ENCODE measurements at regions not wholly inside any gene's neighbourhood (a gene's known extent, or its start where the extent isn't known, plus 50 kb on each side); places are given as distances from the start of the nearest gene placed in this dataset.

GRCh38 chr1:10900691-10901090 is 104.2 kb upstream of the CASZ1 start:
- Histone ChIP-seq H3K27me3 (peaks cover 0 to 5% of the 10 kb centered on the region in 2 donors), H3K9me3 (no peaks in the 10 kb centered on the region), H3K36me3 (replicated peaks in 1 of 2; ENCODE audit: insufficient read depth in 1 of 2, low read depth in 2 of 2) (no peaks in the 10 kb centered on the region), H3K4me3 (no peak overlapping the region), H3K4me1 (no peaks in the 10 kb centered on the region), H3K27ac (no peak overlapping the region)
- DNase-seq (no peak), ATAC-seq (no peak)
- no peak for TF ChIP-seq POLR2A (IDR thresholded peaks at IDR 0.05)
- TF ChIP-seq CTCF (IDR thresholded peaks at IDR 0.05): no peak
- intact Hi-C loops (cut with DNase I): no loop called here
- 38 to 67% methylated on average over 3 to 6 of the region's 6 CpGs for WGBS, 2 donors

- no peak for DNase-seq
- H3K4me3 ChIP-seq: no peak overlapping the region
- no peak overlapping the region for H3K27ac ChIP-seq
Measured at GRCh38 chr1:10901091-10901890, 104.8 kb upstream of the CASZ1 start.

GRCh38 chr1:10901891-10902805 is 105.7 kb upstream of the CASZ1 start:
- TF ChIP-seq CTCF (IDR thresholded peaks at IDR 0.05) (no peak), POLR2A (IDR thresholded peaks at IDR 0.05) (no peak)
- ATAC-seq: no peak
- intact Hi-C loops (cut with DNase I): no loop called here
- H3K4me1 ChIP-seq: no peaks in the 10 kb centered on the region
- peaks cover 0 to 5% of the 10 kb centered on the region in 2 donors for H3K27me3 ChIP-seq
- DNase-seq: no peak
- H3K27ac ChIP-seq: no peak overlapping the region
- no peaks in the 10 kb centered on the region for H3K36me3 ChIP-seq (replicated peaks in 1 of 2; ENCODE audit: insufficient read depth in 1 of 2, low read depth in 2 of 2)
- no peaks in the 10 kb centered on the region for H3K9me3 ChIP-seq
- 80 to 82% methylated on average over 9 to 18 of the region's 18 CpGs for WGBS, 2 donors
- no peak overlapping the region for H3K4me3 ChIP-seq

More at GRCh38 chr1:10901091-10901890, 104.8 kb upstream of the CASZ1 start:
- no peaks in the 10 kb centered on the region for H3K9me3 ChIP-seq
- peak; percentile 15 for ATAC-seq
- WGBS, 2 donors: 66 to 73% methylated on average over 16 to 28 of the region's 29 CpGs
- intact Hi-C loops (cut with DNase I): no loop called here
- peaks cover 0 to 5% of the 10 kb centered on the region in 2 donors for H3K27me3 ChIP-seq
- no peak for TF ChIP-seq POLR2A (IDR thresholded peaks at IDR 0.05)
- TF ChIP-seq CTCF (IDR thresholded peaks at IDR 0.05): no peak
- H3K36me3 ChIP-seq (replicated peaks in 1 of 2; ENCODE audit: insufficient read depth in 1 of 2, low read depth in 2 of 2): no peaks in the 10 kb centered on the region
- no peaks in the 10 kb centered on the region for H3K4me1 ChIP-seq

GRCh38 chr1:10903421-10903820 is 107.0 kb upstream of the CASZ1 start:
- 84 to 89% methylated on average over 3 of the region's 3 CpGs for WGBS, 2 donors
- Histone ChIP-seq H3K9me3 (no peaks in the 10 kb centered on the region), H3K27me3 (peaks cover 0 to 5% of the 10 kb centered on the region in 2 donors), H3K4me1 (no peaks in the 10 kb centered on the region), H3K4me3 (no peak overlapping the region), H3K27ac (no peak overlapping the region), H3K36me3 (replicated peaks in 1 of 2; ENCODE audit: insufficient read depth in 1 of 2, low read depth in 2 of 2) (no peaks in the 10 kb centered on the region)
- TF ChIP-seq CTCF (IDR thresholded peaks at IDR 0.05): no peak
- TF ChIP-seq POLR2A (IDR thresholded peaks at IDR 0.05): no peak
- intact Hi-C loops (cut with DNase I): no loop called here
- DNase-seq: no peak
- ATAC-seq: no peak

Measured in body of pancreas (tissue), 4 donors.